ENCODE measurements at regions not wholly inside any gene's neighbourhood (a gene's known extent, or its start where the extent isn't known, plus 50 kb on each side); places are given as distances from the start of the nearest gene placed in this dataset.

DNA sequence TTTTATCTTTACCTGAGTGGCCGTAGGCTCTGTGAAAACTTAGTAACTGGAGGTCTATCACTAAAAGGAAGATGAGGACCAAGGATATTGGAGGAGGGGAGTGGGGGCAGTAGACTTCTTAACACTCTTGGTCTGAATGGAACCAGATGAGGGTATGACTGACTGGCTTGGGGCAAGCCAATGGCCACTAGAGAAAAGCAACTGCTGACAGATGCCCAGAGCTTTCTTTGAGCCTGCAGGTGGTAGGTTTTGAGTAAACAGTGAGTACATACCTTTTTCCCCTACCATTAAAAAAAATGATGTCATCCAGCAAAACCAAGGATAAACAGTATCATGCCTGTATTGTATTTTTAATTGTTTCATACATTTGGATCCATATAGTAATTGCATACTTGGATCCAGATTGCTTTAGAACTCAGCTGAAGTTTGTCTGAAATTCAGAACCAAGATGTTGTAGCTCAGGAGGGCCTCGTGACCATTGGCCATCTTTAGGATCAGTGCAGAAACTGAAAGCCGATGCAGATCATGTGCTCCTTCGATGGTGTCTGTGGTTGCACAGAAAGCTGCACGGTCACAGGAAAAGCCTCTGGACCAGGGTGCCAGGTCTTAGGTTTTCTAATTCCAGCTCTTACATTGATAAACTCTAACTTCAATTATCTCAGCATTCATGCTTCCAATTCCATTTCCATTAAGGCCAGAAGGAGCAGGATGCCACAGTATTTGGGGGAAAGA, 131.0 kb downstream of the PDGFRA start:
- no peak for DNase-seq

DNA sequence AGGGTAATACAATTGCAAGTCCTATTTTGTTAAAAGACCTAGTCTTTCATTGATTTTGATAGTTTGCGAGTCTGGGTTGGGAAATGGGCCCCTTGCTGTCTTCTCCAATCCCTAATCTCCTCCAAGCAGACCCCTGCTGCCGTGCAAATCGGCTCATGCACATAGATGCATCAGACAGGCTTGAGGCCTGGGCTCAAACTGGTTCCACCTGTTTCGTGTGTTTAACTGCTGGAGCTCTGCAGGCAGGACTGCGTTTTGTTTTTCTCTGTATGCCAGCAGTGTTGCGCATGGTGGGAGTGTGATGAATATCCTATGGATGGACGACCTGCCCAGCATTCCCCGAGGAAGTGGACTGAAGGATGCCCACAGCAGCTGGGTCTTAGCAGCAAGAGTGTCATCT, 133.9 kb downstream of the PDGFRA start:
- DNase-seq, result no peak

DNA sequence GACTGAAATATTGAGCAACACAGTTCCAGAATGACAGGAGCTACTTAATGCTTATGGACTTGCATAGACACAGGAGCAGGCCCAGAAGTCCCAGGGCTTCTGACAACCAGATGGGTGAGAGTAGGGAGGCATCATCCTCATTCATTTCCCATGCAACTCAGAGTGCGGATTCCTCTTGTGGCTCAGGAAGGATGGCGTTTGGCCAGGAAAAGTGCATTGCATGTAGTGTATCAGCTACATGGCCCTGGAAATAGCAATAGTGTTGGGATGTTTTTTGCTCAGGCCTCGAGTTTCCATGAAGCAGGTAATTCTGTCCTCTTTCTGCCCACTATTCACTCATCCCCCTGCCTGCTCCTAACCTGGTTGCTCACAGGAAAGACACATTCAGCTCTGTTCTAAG, 136.6 kb downstream of the PDGFRA start:
- DNase-seq, result no peak

DNA sequence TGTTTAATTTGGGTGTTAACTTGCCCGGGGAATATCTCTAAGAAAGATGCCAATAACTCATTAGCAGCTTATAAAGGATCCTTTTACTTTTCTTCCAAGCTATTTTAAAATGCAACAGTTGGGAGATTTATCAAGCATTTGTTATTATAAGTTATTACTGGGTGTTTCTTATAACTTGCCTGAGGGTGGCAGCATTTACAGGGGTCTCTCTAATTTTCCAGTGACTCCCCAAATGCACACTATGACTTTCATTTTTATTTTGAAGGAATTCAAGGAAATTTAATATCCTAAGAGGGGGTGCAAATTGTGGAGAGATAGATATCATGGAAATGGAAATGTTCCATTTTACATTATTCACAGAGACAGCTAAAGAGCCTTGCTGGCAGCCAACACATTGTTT, 138.0 kb downstream of the PDGFRA start:
- no peak for DNase-seq

DNA sequence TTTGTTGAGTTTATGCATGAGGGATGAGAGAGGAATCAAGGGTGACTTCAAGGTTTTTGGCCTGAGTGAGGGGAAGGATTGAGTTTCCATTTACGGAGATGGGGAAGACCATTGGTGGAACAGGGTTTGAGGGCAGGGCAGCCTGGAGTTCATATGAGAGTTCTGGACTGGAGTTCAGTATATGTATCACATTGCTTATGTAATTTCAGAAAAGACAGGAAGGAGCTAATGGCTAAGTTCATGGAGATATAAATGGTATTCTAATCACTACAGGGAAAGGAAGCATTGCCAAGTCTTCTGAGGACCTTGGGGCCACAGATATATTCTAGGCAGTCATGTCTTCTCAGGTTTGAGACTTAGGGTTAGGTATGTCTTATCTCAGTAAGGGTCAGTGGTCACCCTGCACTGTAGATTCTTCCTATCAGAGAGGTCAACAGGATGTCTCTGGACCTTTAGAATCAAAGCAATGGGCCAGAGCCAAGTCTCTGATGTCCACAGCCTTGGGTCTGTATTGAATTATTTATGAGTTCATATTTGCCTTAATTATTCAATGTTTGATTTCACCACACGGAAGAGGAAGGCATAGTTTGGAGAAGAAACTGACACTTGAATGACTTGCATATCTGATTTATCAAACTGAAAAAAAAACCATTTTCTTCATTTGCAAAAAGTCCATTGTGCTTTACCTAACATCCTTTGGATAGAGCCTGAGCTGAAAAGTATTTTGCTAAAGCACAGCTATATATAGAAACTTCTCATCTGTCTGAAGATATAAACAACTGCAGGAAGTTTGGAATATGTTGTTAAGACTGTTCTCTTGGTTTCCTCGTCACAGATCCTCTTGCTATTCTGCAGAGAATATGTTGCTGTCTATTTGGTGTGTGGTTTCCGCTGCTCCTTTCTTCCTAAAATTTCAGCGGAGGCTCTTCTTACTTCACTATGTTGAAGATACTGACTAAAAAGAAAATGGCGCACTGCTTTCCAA, 139.5 kb downstream of the PDGFRA start:
- no peak for DNase-seq

DNA sequence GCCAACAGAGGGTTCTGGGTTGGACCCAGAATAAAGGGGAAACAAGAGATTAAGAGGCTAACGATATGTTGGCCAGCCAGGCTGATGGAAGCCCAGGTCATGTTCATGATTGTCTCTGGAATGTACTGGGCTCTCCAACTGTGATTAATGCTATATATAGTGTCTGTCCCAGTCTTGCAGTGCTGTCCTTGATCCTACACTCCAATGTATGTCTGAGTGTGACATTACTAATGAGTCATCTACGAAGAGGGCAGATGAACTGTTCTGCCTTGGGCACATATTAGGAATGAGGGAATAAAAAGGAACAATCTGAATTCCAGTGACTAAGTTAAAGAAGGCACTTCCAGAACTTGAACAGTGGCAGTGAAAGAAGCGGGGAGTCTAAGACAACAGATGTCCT, 142.1 kb downstream of the PDGFRA start:
- DNase-seq, result no peak

DNA sequence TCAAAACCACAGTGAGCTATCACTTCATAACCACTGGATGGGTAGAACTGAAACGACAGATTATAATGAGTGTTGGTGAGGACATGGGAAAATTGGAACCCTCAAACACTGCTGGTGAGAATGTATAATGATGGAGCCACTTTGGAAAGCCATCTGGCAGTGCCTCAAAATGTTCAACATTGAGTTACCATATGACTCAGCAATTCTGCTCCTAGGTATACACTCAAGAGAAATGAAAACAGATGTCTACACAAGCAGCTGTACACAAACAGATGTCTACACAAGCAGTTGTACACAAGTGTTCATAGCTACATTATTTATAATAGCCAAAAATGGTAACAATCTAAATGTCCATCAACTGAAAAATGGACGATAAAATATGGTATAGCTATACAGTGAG, 143.9 kb downstream of the PDGFRA start:
- no peak for DNase-seq

DNA sequence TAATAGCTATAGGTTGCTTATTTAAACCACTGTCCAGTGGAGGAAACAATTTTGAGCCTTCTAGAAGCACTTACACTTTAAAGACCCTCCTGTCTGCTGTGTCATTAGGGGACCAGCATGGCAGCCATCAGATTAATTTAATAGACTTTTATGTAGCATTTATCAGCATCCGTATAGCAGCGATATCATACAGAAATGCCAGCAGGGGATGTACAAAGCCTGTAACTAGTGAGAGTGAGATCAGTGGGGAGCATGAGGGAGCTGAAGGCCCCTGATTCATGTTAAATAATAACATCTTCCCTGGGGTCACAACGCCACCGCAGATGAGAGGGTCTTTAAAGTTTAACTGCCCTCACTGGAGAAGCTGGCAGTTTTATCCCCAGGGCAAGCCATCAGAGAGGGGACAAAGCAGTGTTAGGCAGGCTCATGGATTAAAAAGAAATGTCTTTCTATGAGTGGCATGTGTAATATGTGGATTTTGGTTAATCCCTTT, 144.7 kb downstream of the PDGFRA start:
- DNase-seq, result no peak

DNA sequence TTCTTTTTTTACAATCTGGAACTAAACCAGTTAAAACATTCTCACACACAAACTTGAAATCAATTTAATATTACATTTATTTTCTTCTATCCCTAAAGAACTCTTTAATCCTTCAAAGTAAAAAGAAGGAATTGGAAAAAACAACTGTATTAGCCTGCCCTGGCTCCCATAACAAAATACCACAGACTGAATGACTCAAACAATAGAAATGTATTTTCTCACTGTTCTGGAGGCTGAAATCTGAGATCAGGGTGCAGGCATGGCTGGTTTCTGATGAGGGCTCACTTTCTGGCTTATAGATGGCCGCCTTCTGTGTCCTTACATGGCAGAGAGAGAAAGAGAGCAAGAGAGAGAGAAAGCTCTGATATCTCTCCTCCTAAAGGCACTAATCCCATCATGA, 149.4 kb downstream of the PDGFRA start:
- no peak for DNase-seq

DNA sequence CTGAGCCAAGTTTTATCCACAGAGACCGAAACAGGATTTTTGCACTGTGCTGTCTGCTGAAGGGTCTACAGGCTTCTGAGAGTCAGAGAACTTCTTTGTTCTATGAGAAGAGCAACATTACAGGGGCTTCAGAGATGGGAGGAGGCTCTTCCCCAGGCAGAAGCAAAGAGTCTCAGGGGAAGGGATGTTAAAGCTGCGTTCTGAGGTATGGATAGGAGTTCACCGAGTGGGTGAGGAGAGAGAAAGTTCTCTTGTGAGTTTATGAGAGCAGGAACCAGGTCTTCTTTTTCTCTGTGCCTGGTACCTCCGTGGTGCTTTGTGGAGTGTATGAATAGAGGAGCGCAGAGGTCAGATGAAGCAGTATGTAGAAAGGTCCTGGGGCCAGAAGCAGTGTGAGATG, 155.1 kb downstream of the PDGFRA start:
- DNase-seq, result no peak

DNA sequence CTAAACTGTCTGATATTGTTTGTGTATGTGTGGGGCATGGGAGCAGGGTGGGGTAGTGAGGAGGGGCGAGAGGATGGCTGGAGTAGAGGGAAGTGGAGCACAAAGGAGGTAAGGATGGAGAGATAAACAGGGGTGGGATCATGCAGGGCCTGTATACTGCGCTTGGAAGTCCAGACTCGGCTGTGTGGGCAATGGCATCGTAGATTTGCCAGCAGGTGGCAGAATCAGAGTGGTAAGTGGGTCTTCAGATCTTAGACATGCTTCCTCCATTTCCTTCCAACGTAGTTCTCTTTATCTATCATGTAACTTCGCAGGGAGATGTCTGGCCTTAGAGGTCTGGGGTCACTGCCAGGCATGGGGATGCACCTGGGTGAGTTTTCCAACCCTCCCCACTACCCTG, 155.5 kb downstream of the PDGFRA start:
- DNase-seq, result peak in 6 of 14 donors; percentile 10 to 40 (median 14)

DNA sequence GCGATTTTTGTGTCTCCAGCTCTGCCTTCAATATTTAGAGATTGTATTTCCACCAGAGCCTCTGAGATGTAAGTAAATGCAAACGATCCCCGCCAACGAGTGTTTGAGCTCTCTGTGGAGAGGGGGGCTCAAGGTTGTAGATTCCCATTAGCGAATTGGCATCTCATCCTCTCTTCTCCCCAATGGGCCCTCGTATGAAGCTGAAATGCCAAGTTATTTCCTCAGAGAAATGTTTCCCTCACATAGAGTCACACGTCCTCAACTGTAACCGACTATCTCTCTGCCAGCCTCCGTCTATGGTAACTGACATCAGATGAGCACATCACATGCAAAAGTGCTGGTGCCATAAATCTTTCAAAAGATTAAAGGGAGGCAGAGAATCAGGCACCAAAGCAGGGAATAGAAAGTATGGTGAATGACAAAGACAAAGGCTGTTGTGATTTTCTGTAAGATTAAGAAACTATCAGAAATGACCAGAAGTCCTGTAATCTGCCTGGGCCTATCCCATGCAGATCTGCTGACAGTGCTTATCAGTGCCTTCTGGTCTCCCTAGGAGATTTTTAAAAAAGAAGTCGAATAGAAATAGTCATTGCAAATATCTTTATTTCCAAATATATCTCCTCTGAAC, 157.1 kb downstream of the PDGFRA start:
- no peak for DNase-seq

DNA sequence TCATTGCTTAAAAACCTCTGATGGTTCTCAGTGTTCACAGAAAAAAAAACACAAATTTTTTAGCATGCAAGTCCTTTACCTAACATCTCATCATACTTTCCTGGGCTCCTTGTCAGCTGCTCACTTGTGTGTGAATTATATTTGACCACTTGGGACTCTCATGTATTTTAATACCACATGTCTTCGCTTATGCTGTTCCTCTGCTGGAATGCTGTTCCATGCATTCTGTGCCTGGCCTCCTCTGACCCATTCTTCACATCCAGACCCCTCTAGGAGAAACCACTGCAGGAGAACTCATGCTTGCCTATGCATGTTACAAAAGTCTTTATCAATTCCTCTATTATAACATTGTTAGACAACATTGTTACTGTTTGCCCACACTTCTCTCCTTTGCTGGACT, 157.6 kb downstream of the PDGFRA start:
- no peak for DNase-seq

DNA sequence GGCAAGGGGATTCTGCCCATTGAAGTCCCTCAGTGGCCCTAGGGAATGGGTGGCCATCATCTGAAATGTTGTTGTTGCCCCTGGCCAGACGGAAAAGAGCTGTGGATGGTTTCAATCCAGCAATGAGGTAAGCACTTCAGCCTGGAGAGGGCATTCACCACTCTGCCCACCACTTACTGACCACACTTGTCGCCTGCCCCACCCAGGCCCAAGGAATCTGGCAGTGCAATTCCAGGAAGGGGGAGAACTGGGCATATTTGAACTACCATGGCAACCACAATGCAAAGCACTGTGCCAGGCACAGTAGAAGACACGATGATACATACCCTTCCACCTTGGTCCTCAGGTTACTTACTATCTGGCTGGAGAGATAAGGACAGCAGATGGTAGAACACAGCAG, 161.6 kb downstream of the PDGFRA start:
- DNase-seq, result no peak

DNA sequence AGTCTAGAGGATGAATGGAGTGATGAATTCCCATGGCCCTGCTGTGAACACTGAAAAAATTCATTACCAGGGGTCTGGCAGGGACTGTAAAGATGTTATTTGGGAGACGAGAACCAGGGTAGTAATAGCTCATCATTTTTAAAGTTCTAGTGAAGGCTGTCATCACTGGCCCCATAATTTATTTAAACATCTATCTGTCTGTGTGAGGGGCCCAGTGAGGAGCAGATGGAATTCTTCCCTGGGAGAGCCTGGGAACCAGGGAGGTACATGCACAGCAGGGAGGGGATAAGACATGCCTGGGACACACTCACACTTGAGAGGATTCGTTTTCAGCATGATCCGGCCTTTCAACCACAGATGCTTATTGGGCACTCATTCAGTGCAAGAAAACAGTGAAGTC, 162.0 kb downstream of the PDGFRA start:
- DNase-seq, result no peak

DNA sequence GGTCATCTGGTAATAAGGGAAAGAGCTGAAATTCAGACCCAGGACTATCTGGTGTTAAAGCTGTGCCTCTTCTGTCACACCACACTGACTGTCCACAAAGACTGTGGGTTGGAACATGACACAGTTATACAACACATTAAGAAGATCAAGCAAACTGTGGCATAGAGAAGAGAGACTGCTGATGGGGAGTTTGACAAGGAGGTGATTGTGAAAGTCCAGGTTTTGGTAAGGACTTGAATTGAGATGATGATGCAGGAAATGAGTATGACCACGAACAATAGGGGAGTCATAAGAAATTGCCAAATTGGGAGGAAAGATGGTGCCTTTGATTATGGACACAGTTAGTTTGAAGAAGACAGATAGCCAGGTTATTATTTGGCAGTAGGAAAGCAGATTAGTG, 163.4 kb downstream of the PDGFRA start:
- no peak for DNase-seq

DNA sequence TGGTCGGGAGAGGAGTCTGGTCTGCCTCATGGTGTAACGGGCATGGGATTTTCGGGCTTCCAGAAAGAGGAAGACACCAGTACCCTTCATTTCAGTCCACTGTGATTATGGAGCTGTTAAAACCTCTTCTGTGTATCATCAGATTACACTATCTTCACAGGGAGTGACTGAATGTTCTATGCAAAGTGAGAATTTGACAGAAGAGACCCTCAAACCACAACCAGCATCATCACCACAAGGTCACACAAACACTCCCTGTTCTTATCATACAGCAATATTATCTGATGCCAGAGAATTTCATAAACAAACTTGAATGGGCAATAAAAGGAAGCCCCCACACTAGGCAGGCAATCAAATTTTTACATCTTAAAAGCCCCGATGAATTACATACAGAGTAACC, 164.2 kb downstream of the PDGFRA start:
- DNase-seq, result no peak

DNA sequence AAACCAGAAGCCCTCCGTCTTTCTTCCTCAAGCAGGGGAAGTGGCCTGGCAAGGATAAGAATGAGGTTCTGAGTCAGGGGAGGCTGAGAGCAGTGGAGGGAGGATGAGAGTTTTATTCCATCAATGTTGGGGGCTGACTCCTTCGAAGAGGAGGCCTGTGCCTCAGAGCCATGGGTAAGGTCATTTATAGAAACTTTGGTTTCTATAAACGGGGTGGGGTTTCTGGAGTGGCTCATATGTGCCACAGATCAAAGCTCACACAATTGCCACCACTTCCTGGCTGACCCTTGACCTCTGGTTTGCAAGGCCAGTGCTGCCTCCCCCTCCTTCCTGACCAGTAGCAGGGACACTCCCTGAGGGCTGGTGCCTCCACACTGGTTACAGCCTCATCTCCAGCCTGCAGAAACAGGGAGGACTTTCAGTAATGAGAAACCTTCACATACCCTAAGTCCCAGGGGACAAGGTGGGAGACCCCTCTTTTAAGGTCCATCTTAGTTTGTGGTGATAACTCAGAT, 166.0 kb downstream of the PDGFRA start:
- no peak for DNase-seq

DNA sequence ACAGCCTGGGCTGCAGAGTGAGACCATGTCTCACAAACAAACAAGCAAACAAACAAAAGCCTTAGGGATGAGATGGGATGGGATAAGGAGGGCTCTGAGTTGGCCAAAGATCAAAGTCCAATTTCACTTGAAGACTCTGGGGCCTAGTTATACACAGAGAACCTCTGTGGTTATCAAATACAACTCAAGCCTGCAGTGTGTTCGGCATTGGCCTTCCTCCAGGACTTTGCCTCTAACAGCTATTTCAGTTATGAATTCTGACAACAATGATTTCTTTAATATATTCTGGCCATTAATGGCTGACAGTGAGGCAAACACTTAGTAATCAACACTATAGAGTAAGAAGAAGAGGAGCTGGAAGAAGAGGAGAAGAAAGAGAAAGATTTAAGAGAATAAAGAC, 171.1 kb downstream of the PDGFRA start:
- DNase-seq, result no peak

DNA sequence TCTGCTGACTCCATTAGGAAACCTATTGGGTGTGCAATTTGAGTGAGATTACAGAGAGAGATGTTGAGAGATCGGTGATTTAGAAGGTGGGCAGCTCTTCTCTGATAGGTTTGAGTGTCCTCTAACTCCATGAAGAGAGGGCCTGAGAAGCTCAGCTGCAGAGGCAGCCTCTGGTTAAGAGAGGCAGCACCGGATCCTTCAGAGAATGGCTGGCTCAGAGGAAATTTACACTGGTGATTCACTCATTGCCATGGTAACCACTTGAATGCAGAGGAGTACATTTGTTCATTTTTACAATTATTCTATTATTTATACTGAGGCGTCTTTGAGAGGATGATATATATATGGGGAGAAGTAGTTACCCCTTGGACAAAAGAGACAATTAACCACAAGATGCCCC, 171.7 kb downstream of the PDGFRA start:
- DNase-seq, result peak in 4 of 14 donors; percentile 9 to 27 (median 12)

DNA sequence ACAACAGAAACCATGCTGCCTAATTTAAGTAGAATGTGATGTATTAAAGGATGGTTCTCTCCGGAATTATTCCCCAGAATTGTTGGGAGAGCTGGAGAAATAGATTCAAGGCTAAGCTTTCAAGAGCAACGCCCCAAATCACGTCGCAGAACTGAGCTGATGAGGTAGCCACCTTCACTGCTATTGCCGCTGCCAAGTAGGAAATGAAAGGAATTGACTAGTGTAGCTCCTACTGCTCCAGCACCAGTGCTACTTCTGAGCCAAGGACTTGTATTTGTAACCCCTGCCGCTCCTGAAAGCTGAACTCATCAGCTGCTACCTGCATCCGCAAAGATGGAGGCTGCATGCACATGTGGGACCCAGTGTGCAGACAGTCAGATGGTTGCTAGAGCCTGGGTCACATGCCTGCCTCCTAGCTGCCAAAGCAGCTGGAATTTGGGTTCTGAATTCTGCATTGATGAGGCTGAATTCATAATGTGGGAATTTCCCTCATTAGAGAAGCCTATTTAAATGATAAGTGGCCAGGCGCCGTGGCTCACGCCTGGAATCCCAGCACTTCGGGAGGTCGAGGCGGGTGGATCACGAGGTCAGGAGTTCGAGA, 173.9 kb downstream of the PDGFRA start:
- DNase-seq, result peak in 3 of 14 donors; percentile 2 to 26 (median 8)

DNA sequence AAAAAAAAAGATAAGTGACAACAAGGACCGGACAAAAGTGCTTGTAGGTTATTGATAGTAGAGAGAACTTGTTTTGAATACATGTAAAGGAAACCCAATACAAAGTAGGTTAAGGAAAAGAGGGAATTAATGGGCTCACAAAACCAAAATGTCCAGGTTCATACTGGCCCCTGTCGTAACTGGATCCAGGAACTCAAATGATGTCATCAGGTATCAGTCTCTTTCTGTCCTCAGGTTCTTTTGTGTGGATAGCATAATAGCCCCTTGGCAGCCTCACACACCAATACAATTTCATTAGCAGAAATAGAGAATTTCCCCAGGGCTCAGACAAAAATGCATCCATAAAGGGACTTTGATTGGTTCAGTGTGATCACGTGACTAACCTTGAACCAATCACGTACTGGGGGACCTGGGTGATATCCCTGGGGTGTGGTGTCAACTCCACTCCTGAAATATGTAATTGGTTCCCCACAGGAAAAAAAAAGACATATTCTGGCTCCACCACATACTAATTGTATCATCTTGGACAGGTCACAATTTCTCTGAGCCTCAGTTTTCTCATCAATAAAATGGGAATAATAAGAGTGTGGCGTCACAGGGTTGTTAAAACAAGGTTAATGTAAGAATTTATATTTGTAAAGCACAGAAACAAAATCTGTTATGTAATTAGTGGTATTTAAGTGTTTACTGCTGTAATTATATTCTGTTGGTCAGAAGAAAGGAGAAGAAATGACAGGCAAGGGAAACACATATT, 174.8 kb downstream of the PDGFRA start:
- no peak for DNase-seq
